ENCODE measurements at regions not wholly inside any gene's neighbourhood (a gene's known extent, or its start where the extent isn't known, plus 50 kb on each side); places are given as distances from the start of the nearest gene placed in this dataset.

GRCh38 chr2:195563857-195564512 lies 93.0 kb upstream of the SLC39A10 start:
- H3K4me1 Mint-ChIP-seq (ENCODE audit: unreplicated experiment): peaks cover 19% of the 10 kb centered on the region

GRCh38 chr2:195562570-195563566 lies 94.2 kb upstream of the SLC39A10 start:
- Mint-ChIP-seq H3K27ac (ENCODE audit: unreplicated experiment) (no peak overlapping the region), H3K9me3 (ENCODE audit: unreplicated experiment) (no peaks in the 10 kb centered on the region), H3K36me3 (ENCODE audit: unreplicated experiment) (no peaks in the 10 kb centered on the region), H3K4me3 (ENCODE audit: unreplicated experiment) (no peak overlapping the region), H3K4me1 (ENCODE audit: unreplicated experiment) (peaks cover 20% of the 10 kb centered on the region), H3K27me3 (ENCODE audit: unreplicated experiment) (no peaks in the 10 kb centered on the region)
- TF ChIP-seq CTCF (IDR thresholded peaks at IDR 0.05): no peak
- DNase-seq (ENCODE audit: extremely low spot score, unreplicated experiment): no peak

More at GRCh38 chr2:195563857-195564512, 93.0 kb upstream of the SLC39A10 start:
- Mint-ChIP-seq H3K27me3 (ENCODE audit: unreplicated experiment) (no peaks in the 10 kb centered on the region), H3K36me3 (ENCODE audit: unreplicated experiment) (no peaks in the 10 kb centered on the region), H3K9me3 (ENCODE audit: unreplicated experiment) (no peaks in the 10 kb centered on the region), H3K27ac (ENCODE audit: unreplicated experiment) (no peak overlapping the region), H3K4me3 (ENCODE audit: unreplicated experiment) (no peak overlapping the region)
- DNase-seq (ENCODE audit: extremely low spot score, unreplicated experiment): no peak
- TF ChIP-seq CTCF (IDR thresholded peaks at IDR 0.05): no peak

GRCh38 chr2:195561116-195561921 lies 95.7 kb upstream of the SLC39A10 start:
- no peak overlapping the region for H3K4me3 Mint-ChIP-seq (ENCODE audit: unreplicated experiment)
- H3K36me3 Mint-ChIP-seq (ENCODE audit: unreplicated experiment): no peaks in the 10 kb centered on the region
- H3K27ac Mint-ChIP-seq (ENCODE audit: unreplicated experiment): no peak overlapping the region
- H3K27me3 Mint-ChIP-seq (ENCODE audit: unreplicated experiment): no peaks in the 10 kb centered on the region
- DNase-seq (ENCODE audit: extremely low spot score, unreplicated experiment): no peak
- H3K4me1 Mint-ChIP-seq (ENCODE audit: unreplicated experiment): peaks cover 20% of the 10 kb centered on the region
- no peaks in the 10 kb centered on the region for H3K9me3 Mint-ChIP-seq (ENCODE audit: unreplicated experiment)
- no peak for TF ChIP-seq CTCF (IDR thresholded peaks at IDR 0.05)

- no peaks in the 10 kb centered on the region for H3K9me3 Mint-ChIP-seq (ENCODE audit: unreplicated experiment)
- no peak overlapping the region for H3K4me3 Mint-ChIP-seq (ENCODE audit: unreplicated experiment)
- peaks cover 20% of the 10 kb centered on the region for H3K4me1 Mint-ChIP-seq (ENCODE audit: unreplicated experiment)
- DNase-seq (ENCODE audit: extremely low spot score, unreplicated experiment): no peak
- TF ChIP-seq CTCF (IDR thresholded peaks at IDR 0.05): no peak
- no peak overlapping the region for H3K27ac Mint-ChIP-seq (ENCODE audit: unreplicated experiment)
- no peaks in the 10 kb centered on the region for H3K27me3 Mint-ChIP-seq (ENCODE audit: unreplicated experiment)
- H3K36me3 Mint-ChIP-seq (ENCODE audit: unreplicated experiment): no peaks in the 10 kb centered on the region
These were observed 96.7 kb upstream of the SLC39A10 start for GRCh38 chr2:195560209-195560895.

Measured in osteocyte (in vitro differentiated cells).